HG03095 (cell line): ENCODE measurements at regions not wholly inside any gene's neighbourhood (a gene's known extent, or its start where the extent isn't known, plus 50 kb on each side); places are given as distances from the start of the nearest gene placed in this dataset.
"Not testable (repeated sequence)": the region's sequence is repeated elsewhere in the genome, so short reads cannot be mapped to it uniquely, and the experiment has no call there.

Experiments used
- ATAC-seq: cut with Tn5 transposase; IDR thresholded peaks from one replicate; pipeline ENCODE4 v1.9.1; 2021; ENCODE audit warnings: moderate library complexity; ENCODE audit not compliant: unreplicated experiment

DNA sequence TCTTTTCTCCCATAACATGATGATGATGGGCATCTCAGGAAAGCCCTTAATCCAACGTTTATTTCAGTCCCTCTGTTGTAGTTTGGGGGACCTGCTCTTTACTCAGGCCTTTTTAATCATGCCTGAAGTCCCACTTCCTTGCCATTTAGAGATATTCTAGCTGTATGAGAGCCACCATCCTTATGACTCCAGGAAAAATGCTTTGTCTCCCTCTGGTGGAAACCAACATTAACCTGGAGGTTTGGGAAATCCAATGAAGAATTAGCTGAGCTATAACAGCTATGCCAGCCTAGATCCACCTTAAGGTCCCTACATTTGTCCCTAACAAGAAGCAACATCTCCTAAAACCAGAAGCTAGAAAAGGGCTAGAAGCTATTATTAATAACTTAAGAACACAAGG lies 1399.1 kb downstream of the LRFN5 start:
- ATAC-seq, result no peak

GRCh38 chr14:43003845-43004244 lies 1397.2 kb downstream of the LRFN5 start:
- ATAC-seq, result no peak

- ATAC-seq, result no peak
Measured at GRCh38 chr14:43001731-43002130, 1395.1 kb downstream of the LRFN5 start.

- no peak for ATAC-seq
Measured at GRCh38 chr14:42994051-42994736, 1387.5 kb downstream of the LRFN5 start.

DNA sequence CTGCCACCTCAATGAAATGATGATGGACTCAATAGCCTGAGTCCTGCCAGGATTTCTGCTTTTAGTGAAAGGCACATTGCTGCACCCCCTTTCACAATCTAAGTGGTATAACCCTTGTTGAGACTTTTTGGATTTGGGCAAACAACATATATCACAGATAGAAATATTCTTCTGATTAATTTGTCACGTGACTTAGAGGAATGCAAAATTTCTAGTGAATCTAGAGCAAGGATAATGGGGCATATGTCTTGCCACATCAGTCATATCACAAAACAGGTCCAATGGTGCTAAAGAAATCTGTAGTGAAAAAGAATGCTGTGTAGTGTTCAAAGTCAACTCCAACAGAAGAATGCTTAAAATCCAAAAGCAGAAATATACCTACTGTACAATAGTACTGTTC lies 1386.3 kb downstream of the LRFN5 start:
- no peak for ATAC-seq

GRCh38 chr14:42980419-42980818 lies 1373.7 kb downstream of the LRFN5 start:
- ATAC-seq, result no peak

DNA sequence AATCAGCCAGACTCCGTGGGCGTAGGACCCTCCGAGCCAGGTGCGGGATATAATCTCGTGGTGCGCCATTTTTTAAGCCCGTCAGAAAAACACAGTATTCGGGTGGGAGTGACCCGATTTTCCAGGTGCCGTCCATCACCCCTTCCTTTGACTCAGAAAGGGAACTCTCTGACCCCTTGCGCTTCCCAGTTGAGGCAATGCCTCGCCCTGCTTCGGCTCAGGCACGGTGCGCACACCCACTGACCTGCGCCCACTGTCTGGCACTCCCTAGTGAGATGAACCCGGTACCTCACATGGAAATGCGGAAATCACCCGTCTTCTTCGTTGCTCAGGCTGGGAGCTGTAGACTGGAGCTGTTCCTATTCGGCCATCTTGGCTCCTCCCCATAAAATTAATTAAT lies 1366.5 kb downstream of the LRFN5 start:
- not testable (repeated sequence) for ATAC-seq

DNA sequence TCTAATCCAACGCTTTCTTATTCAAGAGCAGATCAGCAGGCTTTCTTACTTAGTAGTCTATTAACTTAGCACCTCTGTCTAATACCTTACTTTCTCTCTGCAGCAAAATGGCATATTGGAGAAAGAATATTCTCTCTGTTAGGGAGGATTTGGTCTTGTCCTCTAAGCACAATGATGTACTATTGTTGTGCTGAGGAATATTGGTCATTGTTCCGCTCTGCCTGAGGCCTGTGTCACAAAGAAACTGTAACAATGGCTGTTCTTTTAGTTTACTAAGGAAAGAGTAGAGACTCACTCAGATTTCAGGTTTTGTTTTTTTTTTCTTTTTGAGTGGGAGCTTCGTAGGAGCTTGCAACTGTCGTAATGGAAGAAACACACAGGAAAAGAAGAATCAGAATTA lies 1358.8 kb downstream of the LRFN5 start:
- ATAC-seq, result no peak

GRCh38 chr14:42961509-42961908 lies 1354.8 kb downstream of the LRFN5 start:
- no peak for ATAC-seq

DNA sequence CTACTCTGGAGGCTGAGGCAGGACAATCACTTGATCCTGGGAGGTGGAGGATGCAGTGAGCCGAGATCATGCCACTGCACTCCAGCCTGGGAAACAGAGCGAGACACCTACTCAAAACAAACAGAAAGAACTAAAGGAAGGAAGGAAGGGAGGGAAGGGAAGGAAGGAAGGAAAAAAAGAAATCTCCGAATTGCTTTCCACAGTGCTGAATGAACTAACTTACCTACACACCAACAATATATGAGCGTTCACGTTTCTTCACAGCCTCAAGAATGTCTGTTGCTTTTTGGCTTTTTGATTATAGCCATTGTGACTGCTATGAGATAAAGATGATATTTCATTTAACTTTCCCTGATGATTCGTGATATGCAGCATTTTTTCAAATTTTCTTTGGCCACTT lies 1343.7 kb downstream of the LRFN5 start:
- no peak for ATAC-seq

DNA sequence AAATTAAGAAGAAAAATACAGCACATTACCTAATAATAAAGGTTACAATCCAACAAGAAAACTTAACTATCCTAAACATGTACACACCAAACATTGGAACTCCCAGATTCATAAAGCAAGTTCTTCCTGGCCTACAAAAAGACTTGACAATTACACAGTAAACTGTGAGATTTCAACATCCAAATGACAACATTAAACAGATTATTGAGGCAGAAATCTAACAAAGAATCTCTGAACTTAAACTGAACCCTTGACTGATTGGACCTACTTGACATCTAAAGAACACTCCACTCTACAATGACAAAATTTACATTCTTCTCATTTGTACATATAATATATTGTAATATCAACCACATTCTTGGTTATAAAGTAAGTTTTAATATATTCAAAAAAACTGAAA lies 1341.3 kb downstream of the LRFN5 start:
- no peak for ATAC-seq

- ATAC-seq, result no peak
Measured at GRCh38 chr14:42944284-42944683, 1337.6 kb downstream of the LRFN5 start.

GRCh38 chr14:42931308-42931707 lies 1324.6 kb downstream of the LRFN5 start:
- no peak for ATAC-seq

- no peak for ATAC-seq
Measured at GRCh38 chr14:42929806-42930480, 1323.3 kb downstream of the LRFN5 start.

- no peak for ATAC-seq
Measured at GRCh38 chr14:42927313-42927712, 1320.6 kb downstream of the LRFN5 start.

- ATAC-seq, result no peak
Measured at GRCh38 chr14:42921901-42922300, 1315.2 kb downstream of the LRFN5 start.

- ATAC-seq, result no peak
Measured at GRCh38 chr14:42918615-42919014, 1311.9 kb downstream of the LRFN5 start.

GRCh38 chr14:42911642-42912041 lies 1305.0 kb downstream of the LRFN5 start:
- ATAC-seq, result no peak

- no peak for ATAC-seq
Measured at GRCh38 chr14:42909659-42910058, 1303.0 kb downstream of the LRFN5 start.

DNA sequence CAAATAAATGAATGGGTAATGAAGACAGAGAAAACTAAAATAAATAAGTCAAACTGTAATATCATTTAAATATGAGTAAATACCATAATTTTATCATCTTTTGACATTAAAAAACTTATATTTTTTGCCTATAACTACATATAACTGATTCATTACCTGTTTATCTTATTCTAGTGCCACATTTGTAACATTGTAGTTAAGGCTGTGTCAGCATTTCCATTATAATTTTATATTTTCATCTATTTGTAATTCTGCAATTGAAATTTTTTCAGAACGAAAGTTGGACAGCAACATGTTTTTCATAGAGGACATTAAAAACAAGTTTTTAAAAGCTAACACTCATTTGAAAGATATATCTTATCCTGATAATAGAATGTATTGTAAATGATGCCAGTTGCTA lies 1286.5 kb downstream of the LRFN5 start:
- no peak for ATAC-seq

GRCh38 chr14:42884100-42884499 lies 1277.4 kb downstream of the LRFN5 start:
- no peak for ATAC-seq

DNA sequence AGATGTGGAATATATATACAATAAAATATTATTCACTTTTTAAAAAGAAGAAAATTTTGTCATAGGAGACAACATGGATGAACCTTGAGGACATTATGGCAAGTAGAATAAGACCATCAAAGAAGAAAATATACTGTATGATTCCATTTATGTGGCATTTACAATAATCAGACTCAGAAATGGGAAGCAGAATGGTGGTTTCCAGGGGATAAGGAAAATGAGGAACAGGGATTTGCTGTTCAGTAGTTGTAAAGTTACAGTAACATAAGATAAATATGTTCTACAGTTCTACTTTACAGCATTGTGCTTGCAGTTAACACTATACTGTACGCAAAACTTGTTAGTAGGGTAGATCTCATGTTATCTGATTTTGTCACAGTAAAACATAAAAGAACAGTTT lies 1271.0 kb downstream of the LRFN5 start:
- ATAC-seq, result no peak

DNA sequence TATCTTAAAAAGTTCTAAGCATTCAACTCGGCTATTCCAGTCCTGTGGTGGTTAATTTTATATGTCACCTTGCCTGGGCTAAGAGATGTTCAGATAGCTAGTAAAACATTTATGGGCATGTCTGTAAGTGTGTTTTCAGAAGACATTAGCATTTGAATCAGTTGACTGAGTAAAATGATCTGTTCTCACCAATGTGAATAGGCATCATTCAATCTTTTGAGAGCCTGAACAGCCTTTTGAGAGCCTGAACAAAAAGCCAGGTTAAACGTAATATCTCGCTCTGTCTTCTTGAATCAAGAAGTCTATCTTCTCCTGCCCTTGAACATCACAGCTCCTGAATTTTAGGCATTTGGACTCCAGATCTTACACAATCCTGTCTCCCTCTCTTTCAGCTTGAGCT lies 1266.1 kb downstream of the LRFN5 start:
- ATAC-seq, result no peak
